ENCODE measurements at regions not wholly inside any gene's neighbourhood (a gene's known extent, or its start where the extent isn't known, plus 50 kb on each side); places are given as distances from the start of the nearest gene placed in this dataset.
"Not testable (repeated sequence)": the region's sequence is repeated elsewhere in the genome, so short reads cannot be mapped to it uniquely, and the experiment has no call there.

DNA sequence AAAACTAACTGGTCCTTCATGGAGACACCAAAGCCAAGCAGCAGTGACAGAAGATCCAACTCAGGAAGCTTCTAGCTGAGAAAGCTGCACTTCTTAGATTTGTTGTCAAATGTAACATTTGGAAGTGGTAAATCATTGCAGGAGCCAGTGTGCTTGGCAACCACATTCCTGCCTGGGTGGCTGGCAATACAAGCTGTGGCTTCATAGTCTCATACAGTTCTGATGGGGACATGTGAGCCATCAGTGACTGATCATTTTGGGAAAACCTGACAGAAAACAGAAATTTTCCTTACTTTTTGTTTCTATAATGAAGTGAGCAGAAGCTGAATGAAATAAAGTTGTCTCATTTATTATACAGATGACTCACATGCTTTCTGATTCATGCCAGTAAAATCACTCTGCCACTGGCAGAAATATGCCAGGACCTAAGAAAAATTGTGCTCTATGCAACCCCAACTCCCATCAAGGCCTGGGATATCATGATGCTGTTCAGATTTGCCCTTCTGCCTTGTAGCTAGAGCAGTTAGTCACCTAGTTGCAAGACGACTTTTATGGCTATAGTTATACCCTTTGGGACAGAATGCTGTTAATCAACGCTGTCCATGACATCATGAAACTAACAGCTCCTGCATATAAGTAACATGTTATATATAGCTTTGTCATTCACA lies 508.1 kb downstream of the ADCYAP1 start:
- Mint-ChIP-seq H3K9me3 (ENCODE audit: insufficient read depth) (peaks cover 4% of the 10 kb centered on the region), H3K4me3 (no peak overlapping the region), H3K4me1 (ENCODE audit: low read depth) (no peaks in the 10 kb centered on the region), H3K27ac (no peak overlapping the region), H3K27me3 (ENCODE audit: low read depth) (no peaks in the 10 kb centered on the region), H3K36me3 (ENCODE audit: low read depth) (no peaks in the 10 kb centered on the region)
- CTCF ChIA-PET: no interaction called here
- no peak for DNase-seq
- ATAC-seq: no peak
- POLR2A ChIA-PET: no interaction called here

DNA sequence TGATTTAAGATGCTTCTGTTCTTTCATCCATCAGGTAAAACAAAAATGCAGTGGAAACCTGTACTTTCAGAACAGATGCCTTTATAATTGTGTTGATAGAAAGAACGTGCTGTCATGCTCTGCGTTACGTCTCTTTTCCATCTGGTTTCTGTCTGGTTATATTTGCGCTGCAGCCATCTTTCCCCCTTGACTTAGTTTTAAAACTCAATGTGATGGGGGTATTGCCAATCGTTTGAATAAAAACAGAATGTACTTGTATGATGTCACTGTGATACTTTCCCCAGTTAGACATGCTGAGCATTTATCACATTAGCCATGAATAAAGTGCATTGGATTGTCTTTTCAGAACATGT lies 508.6 kb downstream of the ADCYAP1 start:
- H3K4me3 Mint-ChIP-seq: no peak overlapping the region
- DNase-seq (no peak), ATAC-seq (no peak)
- peaks cover 4% of the 10 kb centered on the region for H3K9me3 Mint-ChIP-seq (ENCODE audit: insufficient read depth)
- H3K36me3 Mint-ChIP-seq (ENCODE audit: low read depth): no peaks in the 10 kb centered on the region
- no peaks in the 10 kb centered on the region for H3K4me1 Mint-ChIP-seq (ENCODE audit: low read depth)
- H3K27ac Mint-ChIP-seq: no peak overlapping the region
- H3K27me3 Mint-ChIP-seq (ENCODE audit: low read depth): no peaks in the 10 kb centered on the region
- CTCF ChIA-PET: no interaction called here
- POLR2A ChIA-PET: no interaction called here

GRCh38 chr18:1416074-1416473 lies 511.4 kb downstream of the ADCYAP1 start:
- Mint-ChIP-seq H3K27me3 (ENCODE audit: low read depth) (no peaks in the 10 kb centered on the region), H3K4me3 (no peak overlapping the region), H3K27ac (no peak overlapping the region), H3K36me3 (ENCODE audit: low read depth) (no peaks in the 10 kb centered on the region), H3K9me3 (ENCODE audit: insufficient read depth) (peaks cover 4% of the 10 kb centered on the region), H3K4me1 (ENCODE audit: low read depth) (no peaks in the 10 kb centered on the region)
- DNase-seq (no peak), ATAC-seq (no peak)
- POLR2A ChIA-PET: no interaction called here
- CTCF ChIA-PET: no interaction called here

DNA sequence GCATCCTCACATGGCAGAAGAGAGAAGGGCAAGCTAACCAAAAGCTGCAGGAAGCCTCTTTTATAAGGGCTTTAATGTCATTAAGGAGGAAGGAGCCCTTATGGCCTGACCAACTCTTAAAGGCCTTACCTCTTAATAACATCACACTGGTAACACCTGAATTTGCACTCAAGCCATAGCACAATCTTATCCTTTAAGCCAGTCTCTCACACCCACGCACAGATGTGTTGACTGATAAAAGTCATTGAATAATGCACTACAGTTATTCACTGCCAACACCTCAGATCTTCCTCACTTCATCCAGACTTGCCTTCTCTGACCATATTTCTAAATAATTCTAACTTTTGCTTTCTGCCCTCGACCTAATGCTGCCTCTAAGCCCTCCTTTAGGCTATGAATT lies 516.8 kb downstream of the ADCYAP1 start:
- H3K36me3 Mint-ChIP-seq (ENCODE audit: low read depth): no peaks in the 10 kb centered on the region
- POLR2A ChIA-PET: no interaction called here

DNA sequence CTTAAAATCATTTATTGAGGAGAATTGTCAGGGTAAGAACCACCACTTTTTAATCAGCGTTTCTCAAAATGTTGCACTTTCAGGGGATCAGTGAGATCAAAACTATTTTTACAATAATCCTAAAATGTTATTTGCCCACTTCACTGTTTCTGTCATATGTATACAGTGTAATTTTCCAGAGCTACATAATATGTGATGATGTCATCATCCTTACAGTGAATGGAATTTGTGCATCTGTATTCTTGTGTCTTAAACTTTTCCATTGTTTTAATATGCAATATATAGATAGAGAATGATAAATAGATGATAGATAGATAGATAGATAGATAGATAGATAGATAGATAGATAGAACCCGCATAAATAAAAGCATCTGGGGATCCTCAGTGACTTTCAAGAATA lies 518.0 kb downstream of the ADCYAP1 start:
- POLR2A ChIA-PET: no interaction called here
- no peaks in the 10 kb centered on the region for H3K9me3 Mint-ChIP-seq (ENCODE audit: insufficient read depth)
- H3K36me3 Mint-ChIP-seq (ENCODE audit: low read depth): no peaks in the 10 kb centered on the region
- no peak overlapping the region for H3K4me3 Mint-ChIP-seq
- no peaks in the 10 kb centered on the region for H3K27me3 Mint-ChIP-seq (ENCODE audit: low read depth)
- ATAC-seq: no peak
- no peaks in the 10 kb centered on the region for H3K4me1 Mint-ChIP-seq (ENCODE audit: low read depth)
- CTCF ChIA-PET: no interaction called here
- no peak for DNase-seq
- no peak overlapping the region for H3K27ac Mint-ChIP-seq

More for the DNA sequence above, 516.8 kb downstream of the ADCYAP1 start:
- H3K27me3 Mint-ChIP-seq (ENCODE audit: low read depth): no peaks in the 10 kb centered on the region
- no peaks in the 10 kb centered on the region for H3K9me3 Mint-ChIP-seq (ENCODE audit: insufficient read depth)
- ATAC-seq (no peak), DNase-seq (no peak)
- H3K4me1 Mint-ChIP-seq (ENCODE audit: low read depth): no peaks in the 10 kb centered on the region
- H3K27ac Mint-ChIP-seq: no peak overlapping the region
- CTCF ChIA-PET: no interaction called here
- no peak overlapping the region for H3K4me3 Mint-ChIP-seq

DNA sequence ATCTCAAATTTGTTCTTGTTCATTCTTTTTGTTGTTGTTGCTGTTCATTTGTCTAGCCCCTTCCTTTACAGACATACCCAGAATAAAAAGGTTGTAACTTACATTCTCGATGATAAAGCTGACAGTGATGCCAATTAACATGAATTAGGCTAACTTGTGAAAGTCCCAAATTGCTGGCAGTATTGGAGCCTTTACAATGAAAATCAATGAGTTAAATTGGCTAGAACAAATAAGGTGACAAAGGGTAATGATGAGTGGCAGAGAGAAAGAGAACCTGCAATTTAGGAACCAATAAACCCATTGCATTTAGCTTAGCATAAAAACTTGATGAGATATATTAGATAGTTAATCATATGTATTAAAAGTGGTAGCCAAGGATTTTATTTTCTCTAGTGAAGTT lies 521.0 kb downstream of the ADCYAP1 start:
- ChIA-PET POLR2A (no interaction called here), CTCF (interaction anchor here (0.6 kb wide), 1 partner anchor 722 kb away, joined by 3 read pairs; no protein-coding TSS in a partner anchor)
- no peaks in the 10 kb centered on the region for H3K27me3 Mint-ChIP-seq (ENCODE audit: low read depth)
- DNase-seq: no peak
- no peak overlapping the region for H3K27ac Mint-ChIP-seq
- H3K36me3 Mint-ChIP-seq (ENCODE audit: low read depth): no peaks in the 10 kb centered on the region
- no peak overlapping the region for H3K4me3 Mint-ChIP-seq
- no peak for ATAC-seq
- no peaks in the 10 kb centered on the region for H3K9me3 Mint-ChIP-seq (ENCODE audit: insufficient read depth)
- no peaks in the 10 kb centered on the region for H3K4me1 Mint-ChIP-seq (ENCODE audit: low read depth)

GRCh38 chr18:1435487-1435886 lies 530.8 kb downstream of the ADCYAP1 start:
- no peaks in the 10 kb centered on the region for H3K4me1 Mint-ChIP-seq (ENCODE audit: low read depth)
- H3K27me3 Mint-ChIP-seq (ENCODE audit: low read depth): no peaks in the 10 kb centered on the region
- H3K9me3 Mint-ChIP-seq (ENCODE audit: insufficient read depth): no peaks in the 10 kb centered on the region
- no peaks in the 10 kb centered on the region for H3K36me3 Mint-ChIP-seq (ENCODE audit: low read depth)
- H3K27ac Mint-ChIP-seq: no peak overlapping the region
- ChIA-PET POLR2A (no interaction called here), CTCF (interaction anchor here (0.6 kb wide), 1 partner anchor 8 kb away, joined by 3 read pairs; no protein-coding TSS in a partner anchor)
- DNase-seq (no peak), ATAC-seq (no peak)
- no peak overlapping the region for H3K4me3 Mint-ChIP-seq

DNA sequence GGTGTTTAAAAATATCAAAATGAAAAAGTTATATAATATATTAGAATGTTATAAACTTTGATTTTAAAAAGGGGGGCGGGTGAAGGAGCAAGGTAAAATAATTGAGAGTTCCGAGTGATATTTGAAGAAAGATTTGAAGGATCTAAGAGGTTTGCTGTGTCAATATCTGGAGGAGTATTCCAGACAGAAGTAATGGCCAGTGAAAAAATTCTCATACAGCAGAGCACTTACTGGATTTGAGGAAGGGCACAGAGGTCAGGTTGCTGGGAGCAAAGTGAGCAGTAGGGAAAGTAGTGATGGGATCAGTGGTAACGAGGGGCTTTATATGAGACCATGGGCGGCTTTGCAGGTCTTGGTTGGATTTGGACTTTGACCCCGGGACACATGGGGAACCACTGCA lies 531.5 kb downstream of the ADCYAP1 start:
- CTCF ChIA-PET: no interaction called here
- no peaks in the 10 kb centered on the region for H3K4me1 Mint-ChIP-seq (ENCODE audit: low read depth)
- H3K27me3 Mint-ChIP-seq (ENCODE audit: low read depth): no peaks in the 10 kb centered on the region
- H3K36me3 Mint-ChIP-seq (ENCODE audit: low read depth): no peaks in the 10 kb centered on the region
- no peak overlapping the region for H3K4me3 Mint-ChIP-seq
- no peak overlapping the region for H3K27ac Mint-ChIP-seq
- DNase-seq (no peak), ATAC-seq (no peak)
- H3K9me3 Mint-ChIP-seq (ENCODE audit: insufficient read depth): no peaks in the 10 kb centered on the region
- POLR2A ChIA-PET: no interaction called here

DNA sequence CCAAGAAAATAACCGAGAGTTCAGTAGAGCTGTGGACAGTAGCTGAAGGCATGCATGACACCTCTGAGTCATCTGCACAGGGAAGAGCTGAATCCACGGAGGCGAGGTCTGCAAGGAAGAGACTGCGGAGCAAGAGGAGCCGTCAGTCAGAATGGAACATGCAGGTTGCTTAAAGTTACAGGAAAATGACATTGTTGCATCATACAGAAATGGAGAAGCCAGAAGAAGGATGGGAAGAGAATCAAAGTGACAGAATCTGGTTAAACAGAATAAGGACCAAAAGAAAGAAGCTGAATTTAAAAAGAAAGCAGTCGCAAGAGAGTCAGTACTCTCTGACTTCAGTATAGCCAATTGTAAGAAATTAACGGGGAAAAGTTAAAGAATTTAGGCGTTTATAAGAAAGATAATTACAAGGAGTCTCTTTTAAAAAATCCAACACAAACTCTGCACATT lies 533.8 kb downstream of the ADCYAP1 start:
- H3K4me1 Mint-ChIP-seq (ENCODE audit: low read depth): no peaks in the 10 kb centered on the region
- no peak overlapping the region for H3K27ac Mint-ChIP-seq
- H3K4me3 Mint-ChIP-seq: no peak overlapping the region
- ChIA-PET CTCF (no interaction called here), POLR2A (no interaction called here)
- no peak for ATAC-seq
- no peak for DNase-seq
- no peaks in the 10 kb centered on the region for H3K36me3 Mint-ChIP-seq (ENCODE audit: low read depth)
- H3K9me3 Mint-ChIP-seq (ENCODE audit: insufficient read depth): no peaks in the 10 kb centered on the region
- H3K27me3 Mint-ChIP-seq (ENCODE audit: low read depth): no peaks in the 10 kb centered on the region

DNA sequence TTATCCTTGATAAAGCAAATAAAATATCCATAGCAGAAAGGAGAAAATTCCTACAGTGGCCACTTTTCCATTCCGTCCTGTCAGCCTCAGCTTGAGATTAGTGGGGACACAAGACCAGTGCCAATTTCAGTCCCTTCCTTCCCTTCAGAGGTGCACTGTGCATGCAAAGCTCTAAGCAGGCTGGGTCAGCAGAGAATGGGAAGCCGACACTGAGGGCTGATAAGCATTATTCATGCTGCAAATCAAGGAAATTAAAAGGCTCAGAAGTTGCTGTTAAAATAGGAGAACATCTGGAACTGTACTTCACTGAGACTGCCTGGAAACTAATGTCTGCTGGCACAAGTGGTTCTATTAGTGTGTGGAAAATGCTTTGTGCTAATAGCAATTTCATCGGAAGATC lies 534.3 kb downstream of the ADCYAP1 start:
- Mint-ChIP-seq H3K9me3 (ENCODE audit: insufficient read depth) (no peaks in the 10 kb centered on the region), H3K4me3 (no peak overlapping the region), H3K4me1 (ENCODE audit: low read depth) (no peaks in the 10 kb centered on the region), H3K36me3 (ENCODE audit: low read depth) (no peaks in the 10 kb centered on the region), H3K27ac (no peak overlapping the region), H3K27me3 (ENCODE audit: low read depth) (no peaks in the 10 kb centered on the region)
- CTCF ChIA-PET: no interaction called here
- DNase-seq: no peak
- POLR2A ChIA-PET: no interaction called here
- ATAC-seq: no peak

DNA sequence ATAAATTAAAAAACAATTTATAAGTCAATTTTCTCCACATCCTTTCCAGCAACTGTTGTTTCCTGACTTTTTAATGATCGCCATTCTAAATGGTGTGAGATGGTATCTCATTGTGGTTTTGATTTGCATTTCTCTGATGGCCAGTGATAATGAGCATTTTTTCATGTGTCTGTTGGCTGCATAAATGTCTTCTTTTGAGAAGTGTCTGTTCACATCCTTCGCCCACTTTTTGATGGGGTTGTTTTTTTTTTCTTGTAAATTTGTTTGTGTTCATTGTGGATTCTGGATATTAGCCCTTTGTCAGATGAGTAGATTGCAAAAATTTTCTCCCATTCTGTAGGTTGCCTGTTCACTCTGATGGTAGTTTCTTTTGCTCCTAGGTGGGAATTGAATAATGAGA lies 539.4 kb downstream of the ADCYAP1 start:
- H3K27me3 Mint-ChIP-seq (ENCODE audit: low read depth); ATAC-seq; POLR2A ChIA-PET; H3K4me3 Mint-ChIP-seq; CTCF ChIA-PET; H3K4me1 Mint-ChIP-seq (ENCODE audit: low read depth); H3K27ac Mint-ChIP-seq; DNase-seq; H3K9me3 Mint-ChIP-seq (ENCODE audit: insufficient read depth); H3K36me3 Mint-ChIP-seq (ENCODE audit: low read depth): not testable (repeated sequence)

GRCh38 chr18:1446765-1447164 lies 542.1 kb downstream of the ADCYAP1 start:
- Mint-ChIP-seq H3K27me3 (ENCODE audit: low read depth) (no peaks in the 10 kb centered on the region), H3K36me3 (ENCODE audit: low read depth) (no peaks in the 10 kb centered on the region), H3K4me3 (no peak overlapping the region), H3K27ac (no peak overlapping the region), H3K4me1 (ENCODE audit: low read depth) (no peaks in the 10 kb centered on the region), H3K9me3 (ENCODE audit: insufficient read depth) (no peaks in the 10 kb centered on the region)
- POLR2A ChIA-PET: no interaction called here
- no peak for ATAC-seq
- DNase-seq: no peak
- CTCF ChIA-PET: no interaction called here

DNA sequence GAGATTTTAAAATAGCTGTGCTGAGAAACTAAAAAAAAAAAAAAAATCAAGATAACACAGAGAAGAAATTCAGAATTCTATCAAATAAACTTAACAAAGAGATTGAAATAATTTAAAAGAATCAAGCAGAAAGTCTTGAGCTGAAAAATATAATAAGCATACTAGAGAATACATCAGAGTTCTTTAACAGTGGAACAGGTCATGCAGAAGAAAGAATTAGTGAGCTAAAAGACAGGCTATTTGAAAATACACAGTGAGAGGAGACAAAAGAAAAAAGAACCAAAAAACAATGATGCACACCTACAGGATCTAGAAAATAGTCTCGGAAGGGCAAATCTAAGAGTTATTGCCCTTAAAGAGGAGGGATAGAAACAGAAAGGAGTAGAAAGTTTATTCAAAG lies 548.1 kb downstream of the ADCYAP1 start:
- peaks cover 4% of the 10 kb centered on the region for H3K9me3 Mint-ChIP-seq (ENCODE audit: insufficient read depth)
- ChIA-PET POLR2A (no interaction called here), CTCF (no interaction called here)
- no peaks in the 10 kb centered on the region for H3K27me3 Mint-ChIP-seq (ENCODE audit: low read depth)
- DNase-seq (no peak), ATAC-seq (no peak)
- no peaks in the 10 kb centered on the region for H3K4me1 Mint-ChIP-seq (ENCODE audit: low read depth)
- H3K36me3 Mint-ChIP-seq (ENCODE audit: low read depth): no peaks in the 10 kb centered on the region
- H3K27ac Mint-ChIP-seq: no peak overlapping the region
- no peak overlapping the region for H3K4me3 Mint-ChIP-seq

All from activated CD8-positive, alpha-beta T cell treated with anti-CD3 and anti-CD28 coated beads, Interleukin-2, amount 10 ng/mL, durations not matched to agents 7 days and 5 days (primary cell).